Thoracic aorta (tissue), 2 donors: ENCODE measurements at regions not wholly inside any gene's neighbourhood (a gene's known extent, or its start where the extent isn't known, plus 50 kb on each side); places are given as distances from the start of the nearest gene placed in this dataset.
"Not testable (repeated sequence)": the region's sequence is repeated elsewhere in the genome, so short reads cannot be mapped to it uniquely, and the experiment has no call there.

Experiments used
- ATAC-seq: fragments of 150-250 bp; one replicate; pipeline ENCODE4 v1.8.0; 2017; ENCODE audit warnings: low read depth; ENCODE audit not compliant: insufficient number of reproducible peaks, low FRiP score
- DNase-seq: peaks from one replicate; pipeline ENCODE4 v3.0.0-alpha.2; 2020; ENCODE audit warnings: low spot score
- H3K27ac ChIP-seq, 2 donors: fragments of 200-600 bp; sonication (generic); 1 replicate in 1 of 2; 2 replicates in 1 of 2; pipeline ENCODE4 v1.5.1; 2016; ENCODE audit warnings: mild to moderate bottlenecking in 2 of 2, moderate library complexity in 2 of 2
- H3K27me3 ChIP-seq: fragments of 200-600 bp; sonication (generic); replicated peaks from 2 replicates; pipeline ENCODE4 v1.6.0; 2016; ENCODE audit warnings: mild to moderate bottlenecking; ENCODE audit not compliant: insufficient read depth
- H3K36me3 ChIP-seq: fragments of 200-600 bp; sonication (generic); one replicate; pipeline ENCODE4 v1.5.1; 2016
- H3K4me1 ChIP-seq, 2 donors: fragments of 200-600 bp; sonication (generic); 1 replicate in 1 of 2; 2 replicates in 1 of 2; pipeline versions ENCODE4 v1.5.1 to v1.6.0; 2016; ENCODE audit warnings: low read depth in 2 of 2, mild to moderate bottlenecking in 1 of 2; ENCODE audit not compliant: control insufficient read depth in 1 of 2
- H3K4me3 ChIP-seq: fragments of 200-600 bp; sonication (generic); 2 replicates; pipeline ENCODE4 v1.5.1; 2016; ENCODE audit warnings: mild to moderate bottlenecking
- H3K9me3 ChIP-seq: fragments of 200-600 bp; sonication (generic); 2 replicates; pipeline ENCODE4 v1.5.1; 2016
- TF ChIP-seq, protein P1 (sequence below): fragments of 200-600 bp; sonication (generic); IDR thresholded peaks from one replicate; pipeline ENCODE4 v1.5.1; 2019; ENCODE audit warnings: antibody characterized with exemption

- no peak overlapping the region for H3K27ac ChIP-seq
Measured at GRCh38 chr20:22826306-22827230, 208.5 kb upstream of the SSTR4 start.

GRCh38 chr20:22827916-22828315, 207.2 kb upstream of the SSTR4 start:
- no peak overlapping the region for H3K4me3 ChIP-seq
- ATAC-seq (no peak), DNase-seq (no peak)
- H3K4me1 ChIP-seq, result peaks cover 0 to 16% of the 10 kb centered on the region in 2 donors
- H3K9me3 ChIP-seq, result no peaks in the 10 kb centered on the region
- H3K27ac ChIP-seq, result no peak overlapping the region
- TF ChIP-seq, protein P1, sequence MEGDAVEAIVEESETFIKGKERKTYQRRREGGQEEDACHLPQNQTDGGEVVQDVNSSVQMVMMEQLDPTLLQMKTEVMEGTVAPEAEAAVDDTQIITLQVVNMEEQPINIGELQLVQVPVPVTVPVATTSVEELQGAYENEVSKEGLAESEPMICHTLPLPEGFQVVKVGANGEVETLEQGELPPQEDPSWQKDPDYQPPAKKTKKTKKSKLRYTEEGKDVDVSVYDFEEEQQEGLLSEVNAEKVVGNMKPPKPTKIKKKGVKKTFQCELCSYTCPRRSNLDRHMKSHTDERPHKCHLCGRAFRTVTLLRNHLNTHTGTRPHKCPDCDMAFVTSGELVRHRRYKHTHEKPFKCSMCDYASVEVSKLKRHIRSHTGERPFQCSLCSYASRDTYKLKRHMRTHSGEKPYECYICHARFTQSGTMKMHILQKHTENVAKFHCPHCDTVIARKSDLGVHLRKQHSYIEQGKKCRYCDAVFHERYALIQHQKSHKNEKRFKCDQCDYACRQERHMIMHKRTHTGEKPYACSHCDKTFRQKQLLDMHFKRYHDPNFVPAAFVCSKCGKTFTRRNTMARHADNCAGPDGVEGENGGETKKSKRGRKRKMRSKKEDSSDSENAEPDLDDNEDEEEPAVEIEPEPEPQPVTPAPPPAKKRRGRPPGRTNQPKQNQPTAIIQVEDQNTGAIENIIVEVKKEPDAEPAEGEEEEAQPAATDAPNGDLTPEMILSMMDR, result no peak
- H3K27me3 ChIP-seq, result no peaks in the 10 kb centered on the region
- no peaks in the 10 kb centered on the region for H3K36me3 ChIP-seq

More at GRCh38 chr20:22826306-22827230, 208.5 kb upstream of the SSTR4 start:
- Histone ChIP-seq H3K4me1 (peaks cover 0 to 16% of the 10 kb centered on the region in 2 donors), H3K9me3 (no peaks in the 10 kb centered on the region), H3K4me3 (no peak overlapping the region), H3K27me3 (no peaks in the 10 kb centered on the region), H3K36me3 (no peaks in the 10 kb centered on the region)
- TF ChIP-seq, protein P1, result no peak
- ATAC-seq, result no peak
- no peak for DNase-seq

DNA sequence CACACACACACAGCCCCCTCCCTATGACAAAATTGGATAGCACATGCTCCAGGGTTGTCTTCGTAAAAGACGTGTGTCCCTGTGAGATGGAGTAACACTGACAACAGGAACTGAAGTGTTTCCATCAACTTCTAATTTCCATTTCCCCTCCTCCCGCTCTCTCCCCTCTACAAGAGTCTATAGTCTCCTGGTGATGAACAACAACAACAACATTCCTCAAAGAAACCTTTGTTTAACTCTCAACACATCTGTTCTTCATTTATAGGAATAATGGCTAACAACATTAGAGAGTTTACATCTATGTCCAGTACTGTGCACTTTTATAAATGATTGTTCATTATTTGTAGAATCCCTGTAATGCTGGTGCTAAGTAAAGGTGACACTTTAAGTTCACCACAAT, 205.8 kb upstream of the SSTR4 start:
- no peak for ATAC-seq
- no peaks in the 10 kb centered on the region for H3K36me3 ChIP-seq
- no peaks in the 10 kb centered on the region for H3K27me3 ChIP-seq
- TF ChIP-seq, protein P1, result no peak
- peaks cover 0 to 11% of the 10 kb centered on the region in 2 donors for H3K4me1 ChIP-seq
- DNase-seq, result no peak
- H3K9me3 ChIP-seq, result no peaks in the 10 kb centered on the region
- no peak overlapping the region for H3K4me3 ChIP-seq
- no peak overlapping the region for H3K27ac ChIP-seq

GRCh38 chr20:22830138-22830537, 205.0 kb upstream of the SSTR4 start:
- DNase-seq, result no peak
- Histone ChIP-seq H3K27ac (no peak overlapping the region), H3K9me3 (no peaks in the 10 kb centered on the region), H3K36me3 (no peaks in the 10 kb centered on the region), H3K4me3 (no peak overlapping the region), H3K4me1 (peaks cover 0 to 11% of the 10 kb centered on the region in 2 donors), H3K27me3 (no peaks in the 10 kb centered on the region)
- TF ChIP-seq, protein P1, result no peak
- ATAC-seq, result no peak

DNA sequence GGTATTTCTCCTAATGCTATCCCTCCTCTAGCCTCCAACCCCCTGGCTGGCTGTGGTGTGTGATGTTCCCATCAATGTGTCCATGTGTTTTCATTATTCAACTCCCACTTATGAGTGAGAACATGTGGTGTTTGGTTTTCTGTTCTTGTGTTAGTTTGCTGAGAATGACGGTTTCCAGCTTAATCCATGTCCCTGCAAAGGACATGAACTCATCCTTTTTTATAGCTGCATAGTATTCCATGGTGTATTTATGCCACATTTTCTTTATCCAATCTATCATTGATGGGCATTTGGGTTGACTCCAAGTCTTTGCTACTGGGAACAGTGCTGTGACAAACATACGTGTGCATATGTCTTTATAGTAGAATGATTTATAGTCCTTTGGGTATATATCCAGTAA, 204.4 kb upstream of the SSTR4 start:
- not testable (repeated sequence) for H3K4me1 ChIP-seq, DNase-seq, ATAC-seq

More for the DNA sequence above, 204.4 kb upstream of the SSTR4 start:
- H3K27me3 ChIP-seq, H3K27ac ChIP-seq, H3K4me3 ChIP-seq, H3K36me3 ChIP-seq, H3K9me3 ChIP-seq: not testable (repeated sequence)
